LNCaP clone FGC (cell line): ENCODE measurements at regions not wholly inside any gene's neighbourhood (a gene's known extent, or its start where the extent isn't known, plus 50 kb on each side); places are given as distances from the start of the nearest gene placed in this dataset.
"Not testable (repeated sequence)": the region's sequence is repeated elsewhere in the genome, so short reads cannot be mapped to it uniquely, and the experiment has no call there.

Experiments used
- DNase-seq: peaks from one replicate; pipeline ENCODE4 v3.0.0-alpha.2; 2011; ENCODE audit warnings: low read depth
- H3K4me3 ChIP-seq: 2 replicates; pipeline ENCODE4 v1.5.1; 2011; ENCODE audit warnings: mild to moderate bottlenecking, low read depth, low read length, control low read depth
- TF ChIP-seq, protein P1 (sequence below): IDR thresholded peaks from 2 replicates; pipeline ENCODE4 v1.5.1; 2012; ENCODE audit warnings: mild to moderate bottlenecking; ENCODE audit not compliant: control insufficient read depth, insufficient read depth; ENCODE audit errors: extremely low read depth

DNA sequence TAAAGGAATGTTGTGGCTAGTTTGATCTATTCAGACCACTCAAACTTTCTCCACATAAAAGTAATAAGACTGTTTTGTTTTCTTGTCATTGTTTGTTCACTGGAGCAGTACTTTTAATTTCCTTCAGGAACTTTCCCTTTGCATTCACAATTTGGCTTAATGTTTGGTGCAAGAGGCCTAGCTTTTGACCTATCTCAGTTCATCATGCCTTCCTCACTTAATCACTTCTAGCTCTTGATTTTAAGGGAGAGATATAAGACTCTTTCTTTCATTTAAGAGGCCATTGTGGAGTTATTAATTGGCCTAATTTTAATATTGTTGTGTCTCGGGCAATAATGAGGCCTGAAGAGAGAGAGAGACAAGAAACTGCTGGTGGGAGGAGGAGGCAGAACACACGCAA is 371.7 kb upstream of the DEPDC1 start:
- H3K4me3 ChIP-seq = no peak overlapping the region
- TF ChIP-seq, protein P1, sequence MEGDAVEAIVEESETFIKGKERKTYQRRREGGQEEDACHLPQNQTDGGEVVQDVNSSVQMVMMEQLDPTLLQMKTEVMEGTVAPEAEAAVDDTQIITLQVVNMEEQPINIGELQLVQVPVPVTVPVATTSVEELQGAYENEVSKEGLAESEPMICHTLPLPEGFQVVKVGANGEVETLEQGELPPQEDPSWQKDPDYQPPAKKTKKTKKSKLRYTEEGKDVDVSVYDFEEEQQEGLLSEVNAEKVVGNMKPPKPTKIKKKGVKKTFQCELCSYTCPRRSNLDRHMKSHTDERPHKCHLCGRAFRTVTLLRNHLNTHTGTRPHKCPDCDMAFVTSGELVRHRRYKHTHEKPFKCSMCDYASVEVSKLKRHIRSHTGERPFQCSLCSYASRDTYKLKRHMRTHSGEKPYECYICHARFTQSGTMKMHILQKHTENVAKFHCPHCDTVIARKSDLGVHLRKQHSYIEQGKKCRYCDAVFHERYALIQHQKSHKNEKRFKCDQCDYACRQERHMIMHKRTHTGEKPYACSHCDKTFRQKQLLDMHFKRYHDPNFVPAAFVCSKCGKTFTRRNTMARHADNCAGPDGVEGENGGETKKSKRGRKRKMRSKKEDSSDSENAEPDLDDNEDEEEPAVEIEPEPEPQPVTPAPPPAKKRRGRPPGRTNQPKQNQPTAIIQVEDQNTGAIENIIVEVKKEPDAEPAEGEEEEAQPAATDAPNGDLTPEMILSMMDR = no peak
- DNase-seq = no peak

DNA sequence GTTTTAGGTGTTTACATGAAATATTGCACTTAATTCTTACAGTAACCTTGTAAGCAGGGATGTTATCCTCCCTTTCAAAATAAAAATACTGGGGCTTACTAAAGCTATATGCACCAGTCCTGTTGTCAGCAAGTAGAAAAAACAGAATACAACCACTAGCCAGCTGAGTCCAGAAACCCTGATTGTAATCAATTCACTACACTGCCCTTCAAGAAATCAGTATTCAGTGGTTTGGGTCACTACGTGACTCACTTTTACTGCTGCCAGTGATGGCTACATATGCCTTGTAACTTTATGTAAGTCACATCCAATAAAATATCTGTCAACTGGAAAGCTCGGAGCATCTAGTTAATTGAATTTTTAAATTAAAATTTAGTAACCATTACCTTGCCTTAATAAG is 376.3 kb upstream of the DEPDC1 start:
- no peak overlapping the region for H3K4me3 ChIP-seq
- no peak for DNase-seq
- TF ChIP-seq, protein P1 = no peak

DNA sequence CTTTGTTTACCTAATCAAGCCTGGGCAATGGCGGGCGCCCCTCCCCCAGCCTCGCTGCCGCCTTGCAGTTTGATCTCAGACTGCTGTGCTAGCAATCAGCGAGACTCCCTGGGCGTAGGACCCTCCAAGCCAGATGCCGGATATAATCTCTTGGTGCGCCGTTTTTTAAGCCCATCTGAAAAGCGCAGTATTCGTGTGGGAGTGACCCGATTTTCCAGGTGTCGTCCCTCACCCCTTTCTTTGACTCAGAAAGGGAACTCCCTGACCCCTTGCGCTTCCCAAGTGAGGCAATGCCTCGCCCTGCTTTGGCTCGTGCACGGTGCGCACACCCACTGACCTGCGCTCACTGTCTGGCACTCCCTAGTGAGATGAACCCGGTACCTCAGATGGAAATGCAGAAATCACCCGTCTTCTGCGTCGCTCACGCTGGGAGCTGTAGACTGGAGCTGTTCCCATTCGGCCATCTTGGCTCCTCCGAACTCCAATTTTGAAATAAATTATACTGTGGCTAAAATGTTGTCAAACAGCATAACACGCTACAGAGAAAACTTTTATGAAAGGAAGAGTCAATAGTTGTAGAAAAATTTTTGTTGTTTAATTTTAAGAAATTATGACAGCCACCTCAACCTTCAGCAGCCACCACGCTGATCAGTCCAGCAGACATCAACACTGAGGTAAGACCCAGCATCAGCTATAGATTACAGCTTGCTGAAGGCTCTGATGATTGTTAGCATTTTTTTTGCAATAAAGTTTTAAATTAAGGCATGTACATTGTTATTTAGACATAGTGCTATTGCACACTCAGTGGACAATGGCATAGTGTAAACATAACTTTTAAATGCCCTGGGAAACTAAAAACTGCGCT is 384.7 kb upstream of the DEPDC1 start:
- H3K4me3 ChIP-seq = not testable (repeated sequence)

DNA sequence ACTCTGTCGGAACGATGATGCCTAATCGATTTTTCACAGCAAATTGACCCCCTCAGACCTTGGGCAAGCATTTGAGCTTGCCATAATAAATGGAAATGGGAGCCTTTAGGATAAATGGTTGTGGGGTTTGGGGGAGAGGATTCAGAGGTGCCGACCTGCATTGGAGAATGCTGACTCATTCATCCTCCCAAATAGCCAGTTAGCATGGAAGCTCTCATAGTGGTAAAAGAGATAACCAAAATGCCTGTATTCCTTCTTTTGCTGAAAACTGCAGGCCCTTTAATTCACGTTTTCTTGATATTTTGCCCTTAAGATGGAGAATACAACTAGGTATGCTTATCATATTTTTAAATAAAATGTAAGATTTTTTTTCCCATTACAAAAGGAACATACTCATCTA is 392.6 kb upstream of the DEPDC1 start:
- no peak for DNase-seq
- no peak overlapping the region for H3K4me3 ChIP-seq
- TF ChIP-seq, protein P1 = no peak

More for the DNA sequence above, 384.7 kb upstream of the DEPDC1 start:
- DNase-seq = not testable (repeated sequence)

DNA sequence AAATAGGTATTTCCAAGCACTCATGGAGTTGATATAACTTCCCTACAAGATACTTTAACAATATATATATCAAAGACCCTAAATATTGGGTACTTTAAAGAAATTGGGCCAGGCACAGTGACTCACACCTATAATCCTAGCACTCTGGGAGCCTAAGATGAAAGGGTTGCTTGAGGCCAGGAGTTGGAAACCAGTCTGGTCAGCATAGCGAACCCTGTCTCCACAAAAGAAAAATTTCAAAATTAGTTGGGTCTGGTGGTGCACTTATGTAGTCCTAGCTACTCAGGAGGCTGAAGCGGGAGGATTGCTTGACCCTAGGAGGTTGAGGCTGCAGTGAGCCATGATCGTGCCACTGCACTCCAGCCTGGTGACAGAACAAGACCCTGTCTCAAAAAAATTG is 393.9 kb upstream of the DEPDC1 start:
- H3K4me3 ChIP-seq = no peak overlapping the region
- TF ChIP-seq, protein P1 = no peak

DNA sequence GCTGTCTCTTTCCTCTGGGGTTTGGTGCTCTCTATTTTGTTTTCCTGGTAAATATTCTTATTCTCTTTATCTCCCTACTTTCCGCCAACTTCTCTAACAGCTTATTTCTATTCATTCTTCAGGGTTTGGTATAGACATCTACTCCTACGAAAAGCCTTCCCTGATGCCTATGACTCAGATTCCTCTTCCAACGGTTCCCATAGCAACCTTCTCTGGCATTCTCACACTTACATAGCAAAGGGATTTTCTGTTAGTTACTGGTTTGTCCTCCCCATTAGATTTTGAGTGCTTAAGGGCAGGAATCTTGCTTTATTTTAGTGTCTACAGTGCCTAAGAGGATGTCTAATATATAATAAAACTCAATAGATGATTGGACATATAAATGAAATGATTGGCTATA is 407.6 kb upstream of the DEPDC1 start:
- H3K4me3 ChIP-seq = no peak overlapping the region
- TF ChIP-seq, protein P1 = no peak
- DNase-seq = no peak

More for the DNA sequence above, 393.9 kb upstream of the DEPDC1 start:
- DNase-seq = no peak

DNA sequence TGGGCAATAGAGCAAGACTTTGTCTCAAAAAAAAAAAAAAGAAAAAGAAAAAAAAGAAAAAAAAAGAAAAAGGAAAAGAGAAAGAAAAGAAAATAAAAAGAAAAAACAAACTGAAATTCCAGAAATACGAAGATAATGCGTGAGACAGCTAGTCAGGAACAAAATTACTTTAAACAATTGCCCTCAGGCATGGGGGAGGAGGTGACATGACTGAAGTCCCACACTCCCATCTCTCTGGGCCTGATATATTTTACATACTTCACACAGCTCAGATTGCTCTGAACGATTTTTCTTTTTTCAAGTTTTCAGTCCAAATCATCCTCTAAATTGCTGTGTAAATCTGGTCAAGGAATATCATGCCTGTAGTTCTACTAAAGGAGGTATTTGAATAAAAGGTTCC is 409.5 kb upstream of the DEPDC1 start:
- no peak for DNase-seq
- TF ChIP-seq, protein P1 = no peak
- H3K4me3 ChIP-seq = no peak overlapping the region
